ENCODE measurements at regions not wholly inside any gene's neighbourhood (a gene's known extent, or its start where the extent isn't known, plus 50 kb on each side); places are given as distances from the start of the nearest gene placed in this dataset.

DNA sequence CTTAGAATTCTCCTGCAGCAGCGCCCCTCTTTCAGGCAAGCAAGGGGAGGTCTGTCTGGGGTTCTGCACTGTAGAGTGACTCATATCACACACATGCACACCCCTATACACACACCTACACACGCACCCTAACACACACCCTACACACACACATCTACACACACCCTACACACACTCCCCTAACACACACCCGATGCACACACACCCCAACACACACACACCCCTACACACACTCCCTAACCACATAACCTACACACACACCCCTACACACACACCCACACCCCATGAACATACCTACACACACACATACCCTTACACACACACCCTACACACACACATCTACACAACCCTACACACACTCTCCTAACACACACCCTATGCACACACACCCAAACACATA is 493.2 kb downstream of the IRS2 start (continued):
- TF ChIP-seq, protein P1, sequence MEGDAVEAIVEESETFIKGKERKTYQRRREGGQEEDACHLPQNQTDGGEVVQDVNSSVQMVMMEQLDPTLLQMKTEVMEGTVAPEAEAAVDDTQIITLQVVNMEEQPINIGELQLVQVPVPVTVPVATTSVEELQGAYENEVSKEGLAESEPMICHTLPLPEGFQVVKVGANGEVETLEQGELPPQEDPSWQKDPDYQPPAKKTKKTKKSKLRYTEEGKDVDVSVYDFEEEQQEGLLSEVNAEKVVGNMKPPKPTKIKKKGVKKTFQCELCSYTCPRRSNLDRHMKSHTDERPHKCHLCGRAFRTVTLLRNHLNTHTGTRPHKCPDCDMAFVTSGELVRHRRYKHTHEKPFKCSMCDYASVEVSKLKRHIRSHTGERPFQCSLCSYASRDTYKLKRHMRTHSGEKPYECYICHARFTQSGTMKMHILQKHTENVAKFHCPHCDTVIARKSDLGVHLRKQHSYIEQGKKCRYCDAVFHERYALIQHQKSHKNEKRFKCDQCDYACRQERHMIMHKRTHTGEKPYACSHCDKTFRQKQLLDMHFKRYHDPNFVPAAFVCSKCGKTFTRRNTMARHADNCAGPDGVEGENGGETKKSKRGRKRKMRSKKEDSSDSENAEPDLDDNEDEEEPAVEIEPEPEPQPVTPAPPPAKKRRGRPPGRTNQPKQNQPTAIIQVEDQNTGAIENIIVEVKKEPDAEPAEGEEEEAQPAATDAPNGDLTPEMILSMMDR (IDR thresholded peaks at IDR 0.05) = no peak
- TF ChIP-seq NR2C2 (CRISPR knock-in tag; IDR thresholded peaks at IDR 0.05) = no peak

DNA sequence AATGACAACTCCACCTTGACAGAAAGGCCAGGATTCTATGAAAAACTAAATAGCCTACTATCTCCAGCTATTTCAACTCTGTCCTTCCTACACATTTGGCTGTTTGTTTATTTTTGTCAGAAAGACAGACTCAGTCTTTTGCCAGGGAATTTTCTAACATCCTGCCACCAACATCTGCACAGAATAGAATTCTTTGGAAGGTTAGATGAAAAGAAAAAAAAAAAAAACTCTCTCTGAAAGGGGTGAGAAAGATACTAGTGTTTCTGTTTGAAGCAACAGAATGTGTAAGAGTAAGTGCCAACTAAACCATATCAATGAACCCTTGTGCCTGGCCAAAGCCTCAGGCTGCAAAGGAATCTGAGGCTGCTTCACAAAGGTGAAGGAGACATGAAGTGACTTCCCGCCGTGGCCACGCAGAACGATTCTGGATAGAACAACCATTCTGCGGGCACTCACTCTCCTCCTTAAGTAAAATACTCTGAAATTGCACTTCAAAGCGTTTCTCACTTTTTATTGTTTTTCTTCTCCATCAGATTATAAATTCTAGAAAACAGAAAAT is 498.2 kb downstream of the IRS2 start:
- no peaks in the 10 kb centered on the region for H3K4me1 Mint-ChIP-seq
- no peak overlapping the region for H3K4me3 Mint-ChIP-seq
- no peaks in the 10 kb centered on the region for H3K36me3 Mint-ChIP-seq
- no peaks in the 10 kb centered on the region for H3K9me3 Mint-ChIP-seq
- ChIA-PET CTCF (no interaction called here), POLR2A (no interaction called here)
- H3K27me3 Mint-ChIP-seq (ENCODE audit: low read depth) = no peaks in the 10 kb centered on the region
- no peak overlapping the region; the same call in 1 of the 2 replicates for H3K27ac Mint-ChIP-seq
- ATAC-seq = no peak
- no peak for TF ChIP-seq IRF2 (CRISPR knock-in tag; IDR thresholded peaks at IDR 0.05; ENCODE audit: borderline replicate concordance, low read depth)
- TF ChIP-seq, protein P2, sequence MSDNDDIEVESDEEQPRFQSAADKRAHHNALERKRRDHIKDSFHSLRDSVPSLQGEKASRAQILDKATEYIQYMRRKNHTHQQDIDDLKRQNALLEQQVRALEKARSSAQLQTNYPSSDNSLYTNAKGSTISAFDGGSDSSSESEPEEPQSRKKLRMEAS (CRISPR knock-in tag; IDR thresholded peaks at IDR 0.05) = no peak
- TF ChIP-seq, protein P3, sequence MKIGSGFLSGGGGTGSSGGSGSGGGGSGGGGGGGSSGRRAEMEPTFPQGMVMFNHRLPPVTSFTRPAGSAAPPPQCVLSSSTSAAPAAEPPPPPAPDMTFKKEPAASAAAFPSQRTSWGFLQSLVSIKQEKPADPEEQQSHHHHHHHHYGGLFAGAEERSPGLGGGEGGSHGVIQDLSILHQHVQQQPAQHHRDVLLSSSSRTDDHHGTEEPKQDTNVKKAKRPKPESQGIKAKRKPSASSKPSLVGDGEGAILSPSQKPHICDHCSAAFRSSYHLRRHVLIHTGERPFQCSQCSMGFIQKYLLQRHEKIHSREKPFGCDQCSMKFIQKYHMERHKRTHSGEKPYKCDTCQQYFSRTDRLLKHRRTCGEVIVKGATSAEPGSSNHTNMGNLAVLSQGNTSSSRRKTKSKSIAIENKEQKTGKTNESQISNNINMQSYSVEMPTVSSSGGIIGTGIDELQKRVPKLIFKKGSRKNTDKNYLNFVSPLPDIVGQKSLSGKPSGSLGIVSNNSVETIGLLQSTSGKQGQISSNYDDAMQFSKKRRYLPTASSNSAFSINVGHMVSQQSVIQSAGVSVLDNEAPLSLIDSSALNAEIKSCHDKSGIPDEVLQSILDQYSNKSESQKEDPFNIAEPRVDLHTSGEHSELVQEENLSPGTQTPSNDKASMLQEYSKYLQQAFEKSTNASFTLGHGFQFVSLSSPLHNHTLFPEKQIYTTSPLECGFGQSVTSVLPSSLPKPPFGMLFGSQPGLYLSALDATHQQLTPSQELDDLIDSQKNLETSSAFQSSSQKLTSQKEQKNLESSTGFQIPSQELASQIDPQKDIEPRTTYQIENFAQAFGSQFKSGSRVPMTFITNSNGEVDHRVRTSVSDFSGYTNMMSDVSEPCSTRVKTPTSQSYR (CRISPR knock-in tag; IDR thresholded peaks at IDR 0.05) = no peak
- TF ChIP-seq ZNF416 (CRISPR knock-in tag; IDR thresholded peaks at IDR 0.05) = no peak
- TF ChIP-seq SOX15 (CRISPR knock-in tag; IDR thresholded peaks at IDR 0.05) = no peak
- no peak for DNase-seq (ENCODE audit: low spot score)

DNA sequence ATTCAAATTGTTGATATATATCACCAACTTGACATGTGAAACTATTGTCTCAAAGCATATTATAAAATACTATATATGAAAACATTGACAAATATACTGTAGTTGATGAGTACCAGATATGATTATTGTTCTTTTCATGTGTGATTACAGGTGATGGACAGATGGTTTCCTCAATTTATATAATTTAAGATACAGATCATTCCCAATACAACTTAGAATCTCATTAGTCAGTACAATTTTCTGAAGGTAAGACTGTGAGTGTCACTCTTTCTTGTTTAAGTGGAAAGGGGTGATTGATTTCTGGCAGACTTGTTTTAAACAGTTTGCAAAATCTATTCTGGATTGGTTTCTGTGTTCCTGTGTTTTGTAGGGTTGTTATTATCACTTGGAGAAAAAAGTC is 498.8 kb downstream of the IRS2 start:
- Mint-ChIP-seq H3K27ac (no peak overlapping the region), H3K27me3 (ENCODE audit: low read depth) (no peaks in the 10 kb centered on the region), H3K4me1 (no peaks in the 10 kb centered on the region), H3K9me3 (no peaks in the 10 kb centered on the region), H3K36me3 (no peaks in the 10 kb centered on the region), H3K4me3 (no peak overlapping the region)
- TF ChIP-seq TEAD1 (CRISPR knock-in tag; IDR thresholded peaks at IDR 0.05) (no peak), KAT7 (CRISPR knock-in tag; IDR thresholded peaks at IDR 0.05; ENCODE audit: borderline replicate concordance) (no peak), NFATC4 (CRISPR knock-in tag; IDR thresholded peaks at IDR 0.05) (no peak), FOXP1 (CRISPR knock-in tag; IDR thresholded peaks at IDR 0.05; ENCODE audit: borderline replicate concordance) (no peak), EMX1 (CRISPR knock-in tag; IDR thresholded peaks at IDR 0.05) (no peak), JUN (CRISPR knock-in tag; IDR thresholded peaks at IDR 0.05) (no peak), ZNF416 (CRISPR knock-in tag; IDR thresholded peaks at IDR 0.05) (no peak), RORB (CRISPR knock-in tag; IDR thresholded peaks at IDR 0.05) (no peak), NFYB (CRISPR knock-in tag; conservative IDR thresholded peaks at IDR 0.05; ENCODE audit: low read depth) (no peak), MXD4 (CRISPR knock-in tag; IDR thresholded peaks at IDR 0.05; ENCODE audit: borderline replicate concordance) (no peak), ZNF232 (CRISPR knock-in tag; IDR thresholded peaks at IDR 0.05) (no peak)
- TF ChIP-seq, protein P4, sequence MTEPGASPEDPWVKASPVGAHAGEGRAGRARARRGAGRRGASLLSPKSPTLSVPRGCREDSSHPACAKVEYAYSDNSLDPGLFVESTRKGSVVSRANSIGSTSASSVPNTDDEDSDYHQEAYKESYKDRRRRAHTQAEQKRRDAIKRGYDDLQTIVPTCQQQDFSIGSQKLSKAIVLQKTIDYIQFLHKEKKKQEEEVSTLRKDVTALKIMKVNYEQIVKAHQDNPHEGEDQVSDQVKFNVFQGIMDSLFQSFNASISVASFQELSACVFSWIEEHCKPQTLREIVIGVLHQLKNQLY (CRISPR knock-in tag; IDR thresholded peaks at IDR 0.05) = no peak
- TF ChIP-seq, protein P1 (IDR thresholded peaks at IDR 0.05) = no peak
- DNase-seq (ENCODE audit: low spot score) = no peak
- CTCF ChIA-PET = no interaction called here
- POLR2A ChIA-PET = no interaction called here
- ATAC-seq = no peak
